ENCODE measurements at regions not wholly inside any gene's neighbourhood (a gene's known extent, or its start where the extent isn't known, plus 50 kb on each side); places are given as distances from the start of the nearest gene placed in this dataset.

DNA sequence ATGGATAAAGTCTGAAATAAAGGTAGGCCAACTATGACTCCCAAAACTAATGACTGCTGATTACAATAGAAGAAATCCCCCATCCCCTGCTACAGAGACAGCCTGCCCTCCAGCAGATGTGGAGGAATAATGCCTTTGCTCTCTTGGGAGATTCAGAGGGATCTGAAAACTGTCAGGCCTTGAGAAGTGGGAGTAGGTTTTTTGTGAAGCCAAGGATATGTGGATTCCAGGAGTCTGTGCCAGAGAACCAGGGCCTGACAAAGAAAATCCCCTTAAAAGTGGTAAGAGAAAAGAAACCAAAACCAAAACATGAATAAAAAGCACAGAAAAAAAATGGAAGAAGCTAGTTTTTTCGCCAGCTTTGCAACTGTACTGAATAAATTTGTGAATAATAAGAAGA lies 397.6 kb downstream of the ZNF521 start:
- TF ChIP-seq, protein P1, sequence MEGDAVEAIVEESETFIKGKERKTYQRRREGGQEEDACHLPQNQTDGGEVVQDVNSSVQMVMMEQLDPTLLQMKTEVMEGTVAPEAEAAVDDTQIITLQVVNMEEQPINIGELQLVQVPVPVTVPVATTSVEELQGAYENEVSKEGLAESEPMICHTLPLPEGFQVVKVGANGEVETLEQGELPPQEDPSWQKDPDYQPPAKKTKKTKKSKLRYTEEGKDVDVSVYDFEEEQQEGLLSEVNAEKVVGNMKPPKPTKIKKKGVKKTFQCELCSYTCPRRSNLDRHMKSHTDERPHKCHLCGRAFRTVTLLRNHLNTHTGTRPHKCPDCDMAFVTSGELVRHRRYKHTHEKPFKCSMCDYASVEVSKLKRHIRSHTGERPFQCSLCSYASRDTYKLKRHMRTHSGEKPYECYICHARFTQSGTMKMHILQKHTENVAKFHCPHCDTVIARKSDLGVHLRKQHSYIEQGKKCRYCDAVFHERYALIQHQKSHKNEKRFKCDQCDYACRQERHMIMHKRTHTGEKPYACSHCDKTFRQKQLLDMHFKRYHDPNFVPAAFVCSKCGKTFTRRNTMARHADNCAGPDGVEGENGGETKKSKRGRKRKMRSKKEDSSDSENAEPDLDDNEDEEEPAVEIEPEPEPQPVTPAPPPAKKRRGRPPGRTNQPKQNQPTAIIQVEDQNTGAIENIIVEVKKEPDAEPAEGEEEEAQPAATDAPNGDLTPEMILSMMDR (conservative IDR thresholded peaks at IDR 0.05; ENCODE audit: low read length) = no peak
- no peak for TF ChIP-seq EZH2phosphoT487 (IDR thresholded peaks at IDR 0.05; ENCODE audit: borderline replicate concordance, low read depth, low read length)

Measured in OCI-LY7 (cell line).